Uterus (tissue), 2 donors: ENCODE measurements at regions not wholly inside any gene's neighbourhood (a gene's known extent, or its start where the extent isn't known, plus 50 kb on each side); places are given as distances from the start of the nearest gene placed in this dataset.

Experiments
- CTCF ChIP-seq, 4 experiments: fragments of 200-600 bp in 2 of 4; fragments of 450-650 bp in 2 of 4; sonication (generic) in 2 of 4; IDR thresholded peaks; one replicate each; pipeline ENCODE4 v1.5.1; 2016 to 2019; ENCODE audit warnings: antibody characterized with exemption in 4 of 4, mild to moderate bottlenecking in 2 of 4, moderate library complexity in 1 of 4
- POLR2A ChIP-seq, 2 donors: fragments of 450-650 bp; IDR thresholded peaks; one replicate each; pipeline ENCODE4 v1.6.1; 2016; ENCODE audit warnings: antibody characterized with exemption in 2 of 2, mild to moderate bottlenecking in 1 of 2, moderate library complexity in 1 of 2

- TF ChIP-seq CTCF (IDR thresholded peaks at IDR 0.05) (no peak), POLR2A (IDR thresholded peaks at IDR 0.05) (no peak)
Observed at GRCh38 chr7:68433462-68434070, 1164.7 kb upstream of the AUTS2 start.
